ENCODE measurements at regions not wholly inside any gene's neighbourhood (a gene's known extent, or its start where the extent isn't known, plus 50 kb on each side); places are given as distances from the start of the nearest gene placed in this dataset.

DNA sequence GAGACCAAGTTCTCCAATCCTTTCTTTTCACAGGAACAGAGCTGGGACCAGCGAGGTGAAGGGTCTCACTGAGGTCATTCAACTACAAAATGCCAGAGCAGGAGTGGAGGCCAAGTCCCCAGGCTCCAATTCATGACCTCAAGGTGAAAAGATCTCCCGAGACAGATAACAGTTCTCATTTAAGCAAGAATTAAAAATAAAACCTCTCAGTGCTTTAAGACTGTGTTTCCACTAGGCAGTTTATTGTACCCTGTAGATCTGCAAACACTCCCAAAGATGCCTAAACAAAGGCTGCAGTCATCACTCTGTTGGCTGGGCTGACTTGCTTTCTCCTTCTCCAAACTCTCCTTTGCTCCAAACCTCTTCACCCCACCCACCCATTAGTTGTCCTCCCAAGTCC is 74.8 kb upstream of the CXCL12 start:
- ChIA-PET CTCF (no interaction called here), POLR2A (no interaction called here)
- Mint-ChIP-seq H3K27me3 (ENCODE audit: low read depth) (no peaks in the 10 kb centered on the region; the same call in 1 of the 2 replicates), H3K9me3 (peaks cover 25% of the 10 kb centered on the region), H3K36me3 (no peaks in the 10 kb centered on the region), H3K4me1 (peaks cover under 1% of the 10 kb centered on the region; the same call in 1 of the 2 replicates), H3K4me3 (no peak overlapping the region), H3K27ac (no peak overlapping the region)
- no peak for TF ChIP-seq JAZF1 (CRISPR knock-in tag; IDR thresholded peaks at IDR 0.05)
- no peak for TF ChIP-seq JUN (CRISPR knock-in tag; IDR thresholded peaks at IDR 0.05)
- TF ChIP-seq, protein P1, sequence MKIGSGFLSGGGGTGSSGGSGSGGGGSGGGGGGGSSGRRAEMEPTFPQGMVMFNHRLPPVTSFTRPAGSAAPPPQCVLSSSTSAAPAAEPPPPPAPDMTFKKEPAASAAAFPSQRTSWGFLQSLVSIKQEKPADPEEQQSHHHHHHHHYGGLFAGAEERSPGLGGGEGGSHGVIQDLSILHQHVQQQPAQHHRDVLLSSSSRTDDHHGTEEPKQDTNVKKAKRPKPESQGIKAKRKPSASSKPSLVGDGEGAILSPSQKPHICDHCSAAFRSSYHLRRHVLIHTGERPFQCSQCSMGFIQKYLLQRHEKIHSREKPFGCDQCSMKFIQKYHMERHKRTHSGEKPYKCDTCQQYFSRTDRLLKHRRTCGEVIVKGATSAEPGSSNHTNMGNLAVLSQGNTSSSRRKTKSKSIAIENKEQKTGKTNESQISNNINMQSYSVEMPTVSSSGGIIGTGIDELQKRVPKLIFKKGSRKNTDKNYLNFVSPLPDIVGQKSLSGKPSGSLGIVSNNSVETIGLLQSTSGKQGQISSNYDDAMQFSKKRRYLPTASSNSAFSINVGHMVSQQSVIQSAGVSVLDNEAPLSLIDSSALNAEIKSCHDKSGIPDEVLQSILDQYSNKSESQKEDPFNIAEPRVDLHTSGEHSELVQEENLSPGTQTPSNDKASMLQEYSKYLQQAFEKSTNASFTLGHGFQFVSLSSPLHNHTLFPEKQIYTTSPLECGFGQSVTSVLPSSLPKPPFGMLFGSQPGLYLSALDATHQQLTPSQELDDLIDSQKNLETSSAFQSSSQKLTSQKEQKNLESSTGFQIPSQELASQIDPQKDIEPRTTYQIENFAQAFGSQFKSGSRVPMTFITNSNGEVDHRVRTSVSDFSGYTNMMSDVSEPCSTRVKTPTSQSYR (CRISPR knock-in tag; IDR thresholded peaks at IDR 0.05), result no peak
- no peak for TF ChIP-seq ZNF219 (CRISPR knock-in tag; IDR thresholded peaks at IDR 0.05; ENCODE audit: borderline replicate concordance)
- DNase-seq (ENCODE audit: low spot score) (no peak), ATAC-seq (no peak)

DNA sequence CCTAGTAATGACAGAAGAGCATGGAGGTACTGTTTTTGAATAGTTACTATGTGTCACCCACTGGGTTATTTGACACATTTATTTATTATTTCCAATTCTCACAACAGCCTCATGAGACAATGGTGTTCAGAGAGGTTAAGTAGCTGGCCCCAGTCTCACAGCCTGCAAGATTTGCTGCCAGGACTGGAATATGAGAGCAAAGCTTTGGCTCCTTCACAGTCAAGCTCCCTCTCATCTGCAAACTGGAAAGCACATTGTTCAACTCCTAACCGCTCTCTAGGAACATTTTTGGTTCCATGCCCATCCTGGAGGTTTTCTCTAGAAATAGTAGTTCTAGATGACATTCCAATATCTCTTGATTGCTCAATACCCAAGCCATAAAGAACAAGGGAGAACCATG is 75.5 kb upstream of the CXCL12 start:
- no peak overlapping the region for H3K27ac Mint-ChIP-seq
- H3K9me3 Mint-ChIP-seq, result peaks cover 21% of the 10 kb centered on the region
- no peak for ATAC-seq
- H3K4me3 Mint-ChIP-seq, result no peak overlapping the region
- peaks cover 2% of the 10 kb centered on the region; the same call in 1 of the 2 replicates for H3K4me1 Mint-ChIP-seq
- TF ChIP-seq, protein P2, sequence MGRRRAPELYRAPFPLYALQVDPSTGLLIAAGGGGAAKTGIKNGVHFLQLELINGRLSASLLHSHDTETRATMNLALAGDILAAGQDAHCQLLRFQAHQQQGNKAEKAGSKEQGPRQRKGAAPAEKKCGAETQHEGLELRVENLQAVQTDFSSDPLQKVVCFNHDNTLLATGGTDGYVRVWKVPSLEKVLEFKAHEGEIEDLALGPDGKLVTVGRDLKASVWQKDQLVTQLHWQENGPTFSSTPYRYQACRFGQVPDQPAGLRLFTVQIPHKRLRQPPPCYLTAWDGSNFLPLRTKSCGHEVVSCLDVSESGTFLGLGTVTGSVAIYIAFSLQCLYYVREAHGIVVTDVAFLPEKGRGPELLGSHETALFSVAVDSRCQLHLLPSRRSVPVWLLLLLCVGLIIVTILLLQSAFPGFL (CRISPR knock-in tag; IDR thresholded peaks at IDR 0.05; ENCODE audit: borderline replicate concordance), result no peak
- TF ChIP-seq SMAD3 (CRISPR knock-in tag; IDR thresholded peaks at IDR 0.05; ENCODE audit: borderline replicate concordance) (no peak), GTF2I (CRISPR knock-in tag; conservative IDR thresholded peaks at IDR 0.05) (no peak), NR1H2 (CRISPR knock-in tag; IDR thresholded peaks at IDR 0.05) (no peak), PRRX2 (CRISPR knock-in tag; IDR thresholded peaks at IDR 0.05) (no peak), CREB1 (CRISPR knock-in tag; IDR thresholded peaks at IDR 0.05) (no peak), ZNF317 (CRISPR knock-in tag; IDR thresholded peaks at IDR 0.05; ENCODE audit: borderline replicate concordance, low read depth) (no peak), ZNF396 (CRISPR knock-in tag; IDR thresholded peaks at IDR 0.05; ENCODE audit: borderline replicate concordance) (no peak), JAZF1 (CRISPR knock-in tag; IDR thresholded peaks at IDR 0.05) (no peak), NR3C1 (CRISPR knock-in tag; conservative IDR thresholded peaks at IDR 0.05; ENCODE audit: low read depth) (no peak), ZNF423 (CRISPR knock-in tag; IDR thresholded peaks at IDR 0.05) (no peak), ZNF416 (CRISPR knock-in tag; IDR thresholded peaks at IDR 0.05) (no peak)
- TF ChIP-seq, protein P3, sequence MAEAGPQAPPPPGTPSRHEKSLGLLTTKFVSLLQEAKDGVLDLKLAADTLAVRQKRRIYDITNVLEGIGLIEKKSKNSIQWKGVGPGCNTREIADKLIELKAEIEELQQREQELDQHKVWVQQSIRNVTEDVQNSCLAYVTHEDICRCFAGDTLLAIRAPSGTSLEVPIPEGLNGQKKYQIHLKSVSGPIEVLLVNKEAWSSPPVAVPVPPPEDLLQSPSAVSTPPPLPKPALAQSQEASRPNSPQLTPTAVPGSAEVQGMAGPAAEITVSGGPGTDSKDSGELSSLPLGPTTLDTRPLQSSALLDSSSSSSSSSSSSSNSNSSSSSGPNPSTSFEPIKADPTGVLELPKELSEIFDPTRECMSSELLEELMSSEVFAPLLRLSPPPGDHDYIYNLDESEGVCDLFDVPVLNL (CRISPR knock-in tag; IDR thresholded peaks at IDR 0.05; ENCODE audit: borderline replicate concordance, low read depth), result no peak
- TF ChIP-seq, protein P4, sequence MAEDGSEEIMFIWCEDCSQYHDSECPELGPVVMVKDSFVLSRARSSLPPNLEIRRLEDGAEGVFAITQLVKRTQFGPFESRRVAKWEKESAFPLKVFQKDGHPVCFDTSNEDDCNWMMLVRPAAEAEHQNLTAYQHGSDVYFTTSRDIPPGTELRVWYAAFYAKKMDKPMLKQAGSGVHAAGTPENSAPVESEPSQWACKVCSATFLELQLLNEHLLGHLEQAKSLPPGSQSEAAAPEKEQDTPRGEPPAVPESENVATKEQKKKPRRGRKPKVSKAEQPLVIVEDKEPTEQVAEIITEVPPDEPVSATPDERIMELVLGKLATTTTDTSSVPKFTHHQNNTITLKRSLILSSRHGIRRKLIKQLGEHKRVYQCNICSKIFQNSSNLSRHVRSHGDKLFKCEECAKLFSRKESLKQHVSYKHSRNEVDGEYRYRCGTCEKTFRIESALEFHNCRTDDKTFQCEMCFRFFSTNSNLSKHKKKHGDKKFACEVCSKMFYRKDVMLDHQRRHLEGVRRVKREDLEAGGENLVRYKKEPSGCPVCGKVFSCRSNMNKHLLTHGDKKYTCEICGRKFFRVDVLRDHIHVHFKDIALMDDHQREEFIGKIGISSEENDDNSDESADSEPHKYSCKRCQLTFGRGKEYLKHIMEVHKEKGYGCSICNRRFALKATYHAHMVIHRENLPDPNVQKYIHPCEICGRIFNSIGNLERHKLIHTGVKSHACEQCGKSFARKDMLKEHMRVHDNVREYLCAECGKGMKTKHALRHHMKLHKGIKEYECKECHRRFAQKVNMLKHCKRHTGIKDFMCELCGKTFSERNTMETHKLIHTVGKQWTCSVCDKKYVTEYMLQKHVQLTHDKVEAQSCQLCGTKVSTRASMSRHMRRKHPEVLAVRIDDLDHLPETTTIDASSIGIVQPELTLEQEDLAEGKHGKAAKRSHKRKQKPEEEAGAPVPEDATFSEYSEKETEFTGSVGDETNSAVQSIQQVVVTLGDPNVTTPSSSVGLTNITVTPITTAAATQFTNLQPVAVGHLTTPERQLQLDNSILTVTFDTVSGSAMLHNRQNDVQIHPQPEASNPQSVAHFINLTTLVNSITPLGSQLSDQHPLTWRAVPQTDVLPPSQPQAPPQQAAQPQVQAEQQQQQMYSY (CRISPR knock-in tag; IDR thresholded peaks at IDR 0.05), result no peak
- TF ChIP-seq, protein P5, sequence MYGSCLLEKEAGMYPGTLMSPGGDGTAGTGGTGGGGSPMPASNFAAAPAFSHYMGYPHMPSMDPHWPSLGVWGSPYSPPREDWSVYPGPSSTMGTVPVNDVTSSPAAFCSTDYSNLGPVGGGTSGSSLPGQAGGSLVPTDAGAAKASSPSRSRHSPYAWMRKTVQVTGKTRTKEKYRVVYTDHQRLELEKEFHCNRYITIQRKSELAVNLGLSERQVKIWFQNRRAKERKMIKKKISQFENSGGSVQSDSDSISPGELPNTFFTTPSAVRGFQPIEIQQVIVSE (CRISPR knock-in tag; IDR thresholded peaks at IDR 0.05; ENCODE audit: borderline replicate concordance), result no peak
- DNase-seq (ENCODE audit: low spot score), result no peak
- POLR2A ChIA-PET, result no interaction called here
- CTCF ChIA-PET, result no interaction called here
- no peaks in the 10 kb centered on the region for H3K36me3 Mint-ChIP-seq
- H3K27me3 Mint-ChIP-seq (ENCODE audit: low read depth), result no peaks in the 10 kb centered on the region; the same call in 1 of the 2 replicates
